ENCODE measurements at regions not wholly inside any gene's neighbourhood (a gene's known extent, or its start where the extent isn't known, plus 50 kb on each side); places are given as distances from the start of the nearest gene placed in this dataset.

GRCh38 chr13:44206434-44206833, 167.2 kb upstream of the SERP2 start:
- no peaks in the 10 kb centered on the region for H3K4me1 ChIP-seq (ENCODE audit: insufficient read depth, low read length, poor library complexity, severe bottlenecking)
- TF ChIP-seq EZH2phosphoT487 (IDR thresholded peaks at IDR 0.05; ENCODE audit: borderline replicate concordance) = no peak
- TF ChIP-seq CTCF (conservative IDR thresholded peaks at IDR 0.05; ENCODE audit: low read length) = no peak
- no peak overlapping the region for H2AFZ ChIP-seq (ENCODE audit: low read length)

GRCh38 chr13:44207476-44207875, 166.1 kb upstream of the SERP2 start:
- Histone ChIP-seq H3K4me1 (ENCODE audit: insufficient read depth, low read length, poor library complexity, severe bottlenecking) (no peaks in the 10 kb centered on the region), H3K9me3 (ENCODE audit: insufficient read depth, low read depth, low read length) (0 out of 2 replicates have a peak, but pooled peaks cover 5% of the 10 kb centered on the region), H3F3A (ENCODE audit: low read depth) (no peaks in the 10 kb centered on the region; the same call in 1 of the 2 replicates), H3K9ac (ENCODE audit: low read depth, low read length, poor library complexity, severe bottlenecking) (no peak overlapping the region), H2AFZ (ENCODE audit: low read length) (no peak overlapping the region), H3K4me3 (ENCODE audit: low read length, poor library complexity, severe bottlenecking) (no peak overlapping the region), H3K36me3 (ENCODE audit: insufficient read depth, low read length) (no peaks in the 10 kb centered on the region), H3K4me2 (ENCODE audit: low read depth, low read length, poor library complexity, severe bottlenecking) (no peak overlapping the region), H4K20me1 (ENCODE audit: insufficient read depth, low read length, poor library complexity, severe bottlenecking) (no peaks in the 10 kb centered on the region), H3K9me2 (replicated peaks; ENCODE audit: low read depth, low read length) (no peaks in the 10 kb centered on the region), H3K79me2 (ENCODE audit: insufficient read depth, low read length) (no peaks in the 10 kb centered on the region), H3K27me3 (ENCODE audit: insufficient read depth, low read length, poor library complexity, severe bottlenecking) (no peaks in the 10 kb centered on the region)
- TF ChIP-seq CTCF (conservative IDR thresholded peaks at IDR 0.05; ENCODE audit: low read length) (no peak), EZH2phosphoT487 (IDR thresholded peaks at IDR 0.05; ENCODE audit: borderline replicate concordance) (no peak)

More at GRCh38 chr13:44206434-44206833, 167.2 kb upstream of the SERP2 start:
- H3K9me3 ChIP-seq (ENCODE audit: insufficient read depth, low read depth, low read length) = 0 out of 2 replicates have a peak, but pooled peaks cover 5% of the 10 kb centered on the region
- no peak overlapping the region for H3K9ac ChIP-seq (ENCODE audit: low read depth, low read length, poor library complexity, severe bottlenecking)
- H3K79me2 ChIP-seq (ENCODE audit: insufficient read depth, low read length) = no peaks in the 10 kb centered on the region
- H3K9me2 ChIP-seq (replicated peaks; ENCODE audit: low read depth, low read length) = no peaks in the 10 kb centered on the region
- H3F3A ChIP-seq (ENCODE audit: low read depth) = no peaks in the 10 kb centered on the region; the same call in 1 of the 2 replicates
- no peaks in the 10 kb centered on the region for H3K27me3 ChIP-seq (ENCODE audit: insufficient read depth, low read length, poor library complexity, severe bottlenecking)
- no peaks in the 10 kb centered on the region for H3K36me3 ChIP-seq (ENCODE audit: insufficient read depth, low read length)
- H3K4me2 ChIP-seq (ENCODE audit: low read depth, low read length, poor library complexity, severe bottlenecking) = no peak overlapping the region
- no peaks in the 10 kb centered on the region for H4K20me1 ChIP-seq (ENCODE audit: insufficient read depth, low read length, poor library complexity, severe bottlenecking)
- H3K4me3 ChIP-seq (ENCODE audit: low read length, poor library complexity, severe bottlenecking) = no peak overlapping the region

GRCh38 chr13:44210525-44210924, 163.1 kb upstream of the SERP2 start:
- no peaks in the 10 kb centered on the region for H3F3A ChIP-seq (ENCODE audit: low read depth)
- no peaks in the 10 kb centered on the region for H4K20me1 ChIP-seq (ENCODE audit: insufficient read depth, low read length, poor library complexity, severe bottlenecking)
- no peaks in the 10 kb centered on the region for H3K27me3 ChIP-seq (ENCODE audit: insufficient read depth, low read length, poor library complexity, severe bottlenecking)
- H3K9ac ChIP-seq (ENCODE audit: low read depth, low read length, poor library complexity, severe bottlenecking) = no peak overlapping the region
- no peaks in the 10 kb centered on the region for H3K79me2 ChIP-seq (ENCODE audit: insufficient read depth, low read length)
- TF ChIP-seq CTCF (conservative IDR thresholded peaks at IDR 0.05; ENCODE audit: low read length) = no peak
- TF ChIP-seq EZH2phosphoT487 (IDR thresholded peaks at IDR 0.05; ENCODE audit: borderline replicate concordance) = no peak
- 0 out of 2 replicates have a peak, but pooled peaks cover 5% of the 10 kb centered on the region for H3K9me3 ChIP-seq (ENCODE audit: insufficient read depth, low read depth, low read length)
- no peak overlapping the region for H3K4me3 ChIP-seq (ENCODE audit: low read length, poor library complexity, severe bottlenecking)
- no peak overlapping the region for H3K4me2 ChIP-seq (ENCODE audit: low read depth, low read length, poor library complexity, severe bottlenecking)
- no peaks in the 10 kb centered on the region for H3K4me1 ChIP-seq (ENCODE audit: insufficient read depth, low read length, poor library complexity, severe bottlenecking)
- no peaks in the 10 kb centered on the region for H3K9me2 ChIP-seq (replicated peaks; ENCODE audit: low read depth, low read length)
- H2AFZ ChIP-seq (ENCODE audit: low read length) = no peak overlapping the region
- H3K36me3 ChIP-seq (ENCODE audit: insufficient read depth, low read length) = no peaks in the 10 kb centered on the region
